ENCODE measurements at regions not wholly inside any gene's neighbourhood (a gene's known extent, or its start where the extent isn't known, plus 50 kb on each side); places are given as distances from the start of the nearest gene placed in this dataset.
"Not testable (repeated sequence)": the region's sequence is repeated elsewhere in the genome, so short reads cannot be mapped to it uniquely, and the experiment has no call there.

GRCh38 chr3:4897765-4898453 lies 81.3 kb upstream of the BHLHE40 start:
- no peak for DNase-seq

- DNase-seq, result peak; percentile 37
Observed at GRCh38 chr3:4898454-4899313, 80.6 kb upstream of the BHLHE40 start.

GRCh38 chr3:4899710-4900109 lies 79.5 kb upstream of the BHLHE40 start:
- no peak for DNase-seq

- no peak for DNase-seq
Observed at GRCh38 chr3:4900298-4900697, 78.9 kb upstream of the BHLHE40 start.

GRCh38 chr3:4904811-4905695 lies 74.2 kb upstream of the BHLHE40 start:
- peak; percentile 13 for DNase-seq

GRCh38 chr3:4906107-4906621 lies 73.1 kb upstream of the BHLHE40 start:
- DNase-seq, result peak; percentile 62

- DNase-seq, result no peak
Observed at GRCh38 chr3:4907050-4907449, 72.2 kb upstream of the BHLHE40 start.

- DNase-seq, result no peak
Observed at GRCh38 chr3:4907643-4908432, 71.4 kb upstream of the BHLHE40 start.

- no peak for DNase-seq
Observed at GRCh38 chr3:4908433-4909156, 70.6 kb upstream of the BHLHE40 start.

GRCh38 chr3:4914464-4914863 lies 64.8 kb upstream of the BHLHE40 start:
- no peak for DNase-seq

- DNase-seq, result not testable (repeated sequence)
Observed at GRCh38 chr3:4921589-4921988, 57.6 kb upstream of the BHLHE40 start.

GRCh38 chr3:4926892-4927291 lies 52.3 kb upstream of the BHLHE40 start:
- DNase-seq, result no peak

GRCh38 chr3:4928277-4928789 lies 50.9 kb upstream of the BHLHE40 start:
- DNase-seq, result no peak

All from EL (cell line).